Astrocyte (in vitro differentiated cells and primary cell): ENCODE measurements at regions not wholly inside any gene's neighbourhood (a gene's known extent, or its start where the extent isn't known, plus 50 kb on each side); places are given as distances from the start of the nearest gene placed in this dataset.

ENCODE experiments used
- EZH2 ChIP-seq: IDR thresholded peaks from 2 replicates; pipeline ENCODE4 v1.6.1; 2012; ENCODE audit warnings: mild to moderate bottlenecking, low read length, inconsistent platforms; ENCODE audit not compliant: insufficient read depth
- TF ChIP-seq, protein P1 (sequence below): IDR thresholded peaks from 2 replicates; pipeline ENCODE4 v1.5.1; 2011; ENCODE audit warnings: low read depth, mild to moderate bottlenecking, inconsistent platforms, low read length, moderate library complexity; ENCODE audit not compliant: insufficient read depth

DNA sequence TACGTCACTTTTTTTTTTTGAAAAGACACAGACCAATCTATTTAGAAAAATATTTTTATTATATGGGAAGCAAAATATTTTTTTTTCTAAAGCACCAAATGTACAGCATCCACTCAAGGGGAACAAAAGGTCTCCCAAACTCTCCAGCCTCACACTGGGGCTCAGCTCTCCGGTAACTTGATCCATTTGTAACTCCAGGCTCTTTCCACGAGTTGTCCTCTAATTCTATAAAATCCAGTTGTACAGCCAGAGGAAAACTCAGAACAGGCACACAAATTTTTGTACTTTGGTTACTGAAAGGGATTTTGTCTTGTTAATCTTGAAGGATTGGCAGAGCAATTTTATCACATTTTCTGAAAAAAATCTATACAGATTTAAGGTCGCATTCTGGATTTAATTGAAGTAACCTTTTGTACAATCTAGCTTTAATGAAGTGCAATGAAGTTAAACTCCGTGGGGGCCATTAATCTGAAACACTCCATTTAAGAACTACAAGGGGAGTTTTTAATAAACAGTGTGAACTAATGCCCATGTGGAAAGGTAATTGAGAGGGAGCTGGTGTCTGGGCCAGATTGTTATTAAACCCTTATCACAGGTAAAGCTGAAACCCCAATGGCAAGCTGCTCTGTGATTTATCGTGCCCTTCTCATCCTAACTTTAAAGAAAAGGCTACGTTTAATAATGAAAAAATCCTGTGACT, 161.2 kb upstream of the FRG1 start:
- TF ChIP-seq, protein P1, sequence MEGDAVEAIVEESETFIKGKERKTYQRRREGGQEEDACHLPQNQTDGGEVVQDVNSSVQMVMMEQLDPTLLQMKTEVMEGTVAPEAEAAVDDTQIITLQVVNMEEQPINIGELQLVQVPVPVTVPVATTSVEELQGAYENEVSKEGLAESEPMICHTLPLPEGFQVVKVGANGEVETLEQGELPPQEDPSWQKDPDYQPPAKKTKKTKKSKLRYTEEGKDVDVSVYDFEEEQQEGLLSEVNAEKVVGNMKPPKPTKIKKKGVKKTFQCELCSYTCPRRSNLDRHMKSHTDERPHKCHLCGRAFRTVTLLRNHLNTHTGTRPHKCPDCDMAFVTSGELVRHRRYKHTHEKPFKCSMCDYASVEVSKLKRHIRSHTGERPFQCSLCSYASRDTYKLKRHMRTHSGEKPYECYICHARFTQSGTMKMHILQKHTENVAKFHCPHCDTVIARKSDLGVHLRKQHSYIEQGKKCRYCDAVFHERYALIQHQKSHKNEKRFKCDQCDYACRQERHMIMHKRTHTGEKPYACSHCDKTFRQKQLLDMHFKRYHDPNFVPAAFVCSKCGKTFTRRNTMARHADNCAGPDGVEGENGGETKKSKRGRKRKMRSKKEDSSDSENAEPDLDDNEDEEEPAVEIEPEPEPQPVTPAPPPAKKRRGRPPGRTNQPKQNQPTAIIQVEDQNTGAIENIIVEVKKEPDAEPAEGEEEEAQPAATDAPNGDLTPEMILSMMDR: no peak
- no peak for TF ChIP-seq EZH2
